HL-60 (cell line): ENCODE measurements at regions not wholly inside any gene's neighbourhood (a gene's known extent, or its start where the extent isn't known, plus 50 kb on each side); places are given as distances from the start of the nearest gene placed in this dataset.

Experiments
- CTCF ChIP-seq: IDR thresholded peaks from one replicate; pipeline ENCODE4 v1.5.1; 2011; ENCODE audit warnings: low read length, control low read depth, inconsistent platforms; ENCODE audit not compliant: insufficient read depth
- GABPA ChIP-seq: IDR thresholded peaks from 2 replicates; pipeline ENCODE4 v1.6.1; 2012; ENCODE audit warnings: low read depth
- POLR2AphosphoS5 ChIP-seq: IDR thresholded peaks from 2 replicates; pipeline ENCODE4 v1.6.1; 2012; ENCODE audit warnings: low read depth

- TF ChIP-seq CTCF (no peak), GABPA (no peak), POLR2AphosphoS5 (no peak)
Observed at GRCh38 chr10:11689945-11690736, 52.0 kb upstream of the ECHDC3 start.
